ENCODE measurements at regions not wholly inside any gene's neighbourhood (a gene's known extent, or its start where the extent isn't known, plus 50 kb on each side); places are given as distances from the start of the nearest gene placed in this dataset.

GRCh38 chr20:51873652-51874051, 71.3 kb upstream of the SALL4 start:
- TF ChIP-seq, protein P1, sequence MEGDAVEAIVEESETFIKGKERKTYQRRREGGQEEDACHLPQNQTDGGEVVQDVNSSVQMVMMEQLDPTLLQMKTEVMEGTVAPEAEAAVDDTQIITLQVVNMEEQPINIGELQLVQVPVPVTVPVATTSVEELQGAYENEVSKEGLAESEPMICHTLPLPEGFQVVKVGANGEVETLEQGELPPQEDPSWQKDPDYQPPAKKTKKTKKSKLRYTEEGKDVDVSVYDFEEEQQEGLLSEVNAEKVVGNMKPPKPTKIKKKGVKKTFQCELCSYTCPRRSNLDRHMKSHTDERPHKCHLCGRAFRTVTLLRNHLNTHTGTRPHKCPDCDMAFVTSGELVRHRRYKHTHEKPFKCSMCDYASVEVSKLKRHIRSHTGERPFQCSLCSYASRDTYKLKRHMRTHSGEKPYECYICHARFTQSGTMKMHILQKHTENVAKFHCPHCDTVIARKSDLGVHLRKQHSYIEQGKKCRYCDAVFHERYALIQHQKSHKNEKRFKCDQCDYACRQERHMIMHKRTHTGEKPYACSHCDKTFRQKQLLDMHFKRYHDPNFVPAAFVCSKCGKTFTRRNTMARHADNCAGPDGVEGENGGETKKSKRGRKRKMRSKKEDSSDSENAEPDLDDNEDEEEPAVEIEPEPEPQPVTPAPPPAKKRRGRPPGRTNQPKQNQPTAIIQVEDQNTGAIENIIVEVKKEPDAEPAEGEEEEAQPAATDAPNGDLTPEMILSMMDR (IDR thresholded peaks at IDR 0.05 in 4 of 5, conservative IDR thresholded peaks at IDR 0.05 in 1 of 5), result no peak
- TF ChIP-seq POLR2A (IDR thresholded peaks at IDR 0.05), result no peak
